ENCODE measurements at regions not wholly inside any gene's neighbourhood (a gene's known extent, or its start where the extent isn't known, plus 50 kb on each side); places are given as distances from the start of the nearest gene placed in this dataset.

- H3K27ac Mint-ChIP-seq (ENCODE audit: low read depth, unreplicated experiment), result no peak overlapping the region
- H3K27me3 Mint-ChIP-seq (ENCODE audit: insufficient read depth, unreplicated experiment), result peaks cover 14% of the 10 kb centered on the region
- BruUV-seq (replicated peaks), result no TSS peak
- no peak overlapping the region for H3K4me3 Mint-ChIP-seq (ENCODE audit: unreplicated experiment)
- ChIA-PET CTCF (interaction anchor here (0.8 kb wide), 1 partner anchor 16 kb away, joined by 4 read pairs; no protein-coding TSS in a partner anchor), POLR2A (interaction anchor here (0.7 to 0.8 kb wide), 2 partner anchors 16 to 228 kb away, joined by 3 to 6 read pairs; no protein-coding TSS in a partner anchor)
- H3K9me3 Mint-ChIP-seq (ENCODE audit: unreplicated experiment), result no peaks in the 10 kb centered on the region
- no peaks in the 10 kb centered on the region for H3K4me1 Mint-ChIP-seq (ENCODE audit: insufficient read depth, unreplicated experiment)
- DNase-seq (ENCODE audit: unreplicated experiment), result no peak
- no peak for TF ChIP-seq CTCF (IDR thresholded peaks at IDR 0.05; ENCODE audit: unreplicated experiment)
- H3K36me3 Mint-ChIP-seq (ENCODE audit: insufficient read depth, unreplicated experiment), result no peaks in the 10 kb centered on the region
- intact Hi-C loops (cut with micrococcal nuclease), result no loop called here
These were observed 155.2 kb upstream of the MYOCD start for GRCh38 chr17:12510535-12510934.

GRCh38 chr17:12512694-12513355 is 152.9 kb upstream of the MYOCD start:
- Mint-ChIP-seq H3K36me3 (ENCODE audit: insufficient read depth, unreplicated experiment) (no peaks in the 10 kb centered on the region), H3K27ac (ENCODE audit: low read depth, unreplicated experiment) (no peak overlapping the region), H3K9me3 (ENCODE audit: unreplicated experiment) (no peaks in the 10 kb centered on the region), H3K27me3 (ENCODE audit: insufficient read depth, unreplicated experiment) (peaks cover 23% of the 10 kb centered on the region), H3K4me1 (ENCODE audit: insufficient read depth, unreplicated experiment) (no peaks in the 10 kb centered on the region), H3K4me3 (ENCODE audit: unreplicated experiment) (no peak overlapping the region)
- POLR2A ChIA-PET, result no interaction called here
- CTCF ChIA-PET, result no interaction called here
- no TSS peak for BruUV-seq (replicated peaks)
- intact Hi-C loops (cut with micrococcal nuclease), result no loop called here
- no peak for DNase-seq (ENCODE audit: unreplicated experiment)
- no peak for TF ChIP-seq CTCF (IDR thresholded peaks at IDR 0.05; ENCODE audit: unreplicated experiment)

- CTCF ChIA-PET, result interaction anchor here (0.7 to 1.3 kb wide), 2 partner anchors 13 to 31 kb away, joined by 3 to 5 read pairs; no protein-coding TSS in a partner anchor
- TF ChIP-seq CTCF (IDR thresholded peaks at IDR 0.05; ENCODE audit: unreplicated experiment), result no peak
- H3K4me1 Mint-ChIP-seq (ENCODE audit: insufficient read depth, unreplicated experiment), result no peaks in the 10 kb centered on the region
- BruUV-seq (replicated peaks), result no TSS peak
- no peak for DNase-seq (ENCODE audit: unreplicated experiment)
- POLR2A ChIA-PET, result no interaction called here
- no peaks in the 10 kb centered on the region for H3K9me3 Mint-ChIP-seq (ENCODE audit: unreplicated experiment)
- intact Hi-C loops (cut with micrococcal nuclease), result no loop called here
- H3K27ac Mint-ChIP-seq (ENCODE audit: low read depth, unreplicated experiment), result no peak overlapping the region
- H3K4me3 Mint-ChIP-seq (ENCODE audit: unreplicated experiment), result no peak overlapping the region
- peaks cover 23% of the 10 kb centered on the region for H3K27me3 Mint-ChIP-seq (ENCODE audit: insufficient read depth, unreplicated experiment)
- H3K36me3 Mint-ChIP-seq (ENCODE audit: insufficient read depth, unreplicated experiment), result no peaks in the 10 kb centered on the region
These were observed 151.1 kb upstream of the MYOCD start for GRCh38 chr17:12514596-12514995.

GRCh38 chr17:12519956-12520594 is 145.6 kb upstream of the MYOCD start:
- TF ChIP-seq CTCF (IDR thresholded peaks at IDR 0.05; ENCODE audit: unreplicated experiment), result no peak
- no peak overlapping the region for H3K27ac Mint-ChIP-seq (ENCODE audit: low read depth, unreplicated experiment)
- H3K4me1 Mint-ChIP-seq (ENCODE audit: insufficient read depth, unreplicated experiment), result no peaks in the 10 kb centered on the region
- intact Hi-C loops (cut with micrococcal nuclease), result no loop called here
- no peaks in the 10 kb centered on the region for H3K36me3 Mint-ChIP-seq (ENCODE audit: insufficient read depth, unreplicated experiment)
- DNase-seq (ENCODE audit: unreplicated experiment), result peak; percentile 2
- no peaks in the 10 kb centered on the region for H3K9me3 Mint-ChIP-seq (ENCODE audit: unreplicated experiment)
- CTCF ChIA-PET, result no interaction called here
- peaks cover 13% of the 10 kb centered on the region for H3K27me3 Mint-ChIP-seq (ENCODE audit: insufficient read depth, unreplicated experiment)
- no peak overlapping the region for H3K4me3 Mint-ChIP-seq (ENCODE audit: unreplicated experiment)
- BruUV-seq (replicated peaks), result no TSS peak
- POLR2A ChIA-PET, result no interaction called here

All from MCF 10A (cell line).